GM21367 (cell line): ENCODE measurements at regions not wholly inside any gene's neighbourhood (a gene's known extent, or its start where the extent isn't known, plus 50 kb on each side); places are given as distances from the start of the nearest gene placed in this dataset.
"Not testable (repeated sequence)": the region's sequence is repeated elsewhere in the genome, so short reads cannot be mapped to it uniquely, and the experiment has no call there.

Experiments used
- ATAC-seq: cut with Tn5 transposase; IDR thresholded peaks from one replicate; pipeline ENCODE4 v1.9.1; 2021; ENCODE audit not compliant: unreplicated experiment

DNA sequence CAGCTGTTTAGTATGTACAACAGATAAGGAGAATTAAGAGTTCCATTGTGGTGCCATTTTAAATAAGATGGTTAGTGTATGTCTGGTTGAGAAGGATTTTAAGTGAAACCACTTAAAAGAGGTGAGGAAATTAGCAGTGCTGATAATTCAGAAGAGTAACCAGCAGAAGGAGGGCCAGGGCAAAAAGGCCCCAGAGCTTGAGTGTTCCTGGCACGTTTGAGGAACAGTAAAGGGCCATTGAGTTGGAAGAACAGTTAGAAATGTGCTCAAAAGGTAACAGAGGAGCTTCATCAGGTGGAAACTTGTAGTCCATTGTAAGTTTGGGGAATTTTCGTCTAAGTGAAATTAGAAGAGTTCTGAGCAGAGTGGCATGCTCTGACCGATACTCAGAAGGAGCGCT lies 606.2 kb upstream of the ZFP42 start:
- no peak for ATAC-seq

DNA sequence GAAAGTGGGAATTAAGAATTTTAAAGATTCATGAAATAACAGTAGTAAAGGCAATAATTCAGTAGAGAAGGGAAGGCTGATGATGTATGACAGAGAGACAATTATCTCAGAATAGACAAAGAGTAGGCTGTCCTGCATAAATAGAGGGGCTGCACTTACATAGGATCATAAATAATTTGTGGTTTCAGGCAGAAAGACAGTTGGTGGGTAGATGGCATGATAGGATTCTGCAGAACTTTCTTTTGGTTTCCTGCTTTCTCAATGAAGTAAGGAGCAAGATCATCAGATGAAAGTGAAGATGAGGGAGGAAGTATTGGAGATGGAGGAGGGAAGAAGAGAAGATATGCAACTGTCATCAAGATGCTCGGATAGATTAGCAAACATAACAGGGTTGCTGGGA lies 604.9 kb upstream of the ZFP42 start:
- no peak for ATAC-seq

DNA sequence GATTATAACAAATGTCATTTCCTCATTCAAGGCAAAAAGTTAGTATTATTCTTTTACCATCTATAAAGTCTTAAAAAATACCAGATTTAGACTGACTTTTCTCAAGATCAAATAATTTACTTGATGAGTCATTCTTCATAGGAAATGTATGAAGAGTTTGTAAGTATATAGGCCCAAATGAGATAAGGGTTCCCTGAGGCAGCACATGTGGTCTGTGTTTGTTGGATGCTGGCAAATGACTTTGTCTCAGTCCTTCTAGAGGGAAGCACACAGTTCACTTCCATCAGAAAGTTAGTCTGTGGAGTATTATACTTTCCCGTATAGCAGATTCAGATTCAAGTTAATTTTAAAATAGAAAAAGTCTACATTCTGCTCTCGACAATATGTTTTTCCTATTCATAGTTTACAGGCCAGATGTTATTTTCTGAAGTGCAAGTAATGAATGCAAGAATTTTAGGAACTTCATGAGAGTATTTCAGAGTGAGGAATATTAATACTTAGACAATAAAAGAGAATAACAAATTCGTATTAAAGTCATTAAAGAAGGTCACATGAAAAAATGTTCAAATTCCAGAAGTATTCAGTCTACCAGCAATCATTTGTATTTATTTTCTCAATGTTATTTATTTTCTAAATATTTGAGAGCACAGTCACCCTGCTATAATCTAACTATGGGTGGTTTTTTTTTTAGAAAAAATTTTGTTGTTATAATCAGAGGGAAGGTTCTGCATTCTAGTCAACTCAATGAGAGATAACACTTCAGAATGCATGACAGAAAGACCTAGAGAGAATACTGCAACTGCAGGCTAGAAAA lies 601.8 kb upstream of the ZFP42 start:
- no peak for ATAC-seq

DNA sequence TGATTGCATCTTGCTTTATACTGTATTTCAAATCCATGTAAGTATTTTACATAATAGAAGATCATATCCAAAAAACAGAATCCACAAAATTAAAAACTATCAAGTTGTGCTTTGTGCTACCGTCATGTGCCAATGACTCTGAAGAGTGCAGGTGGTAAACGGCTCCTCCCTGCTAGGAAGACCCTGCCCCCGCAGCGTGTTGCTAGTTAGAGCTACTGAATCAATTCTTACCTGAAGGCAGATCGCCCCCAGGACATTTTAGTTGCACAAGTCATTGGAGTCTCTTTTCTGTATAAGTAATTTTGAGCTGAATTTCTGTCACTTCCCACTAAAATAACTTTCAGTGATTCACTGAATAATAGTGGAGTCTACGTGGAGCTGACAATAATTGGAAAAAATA lies 599.5 kb upstream of the ZFP42 start:
- no peak for ATAC-seq

DNA sequence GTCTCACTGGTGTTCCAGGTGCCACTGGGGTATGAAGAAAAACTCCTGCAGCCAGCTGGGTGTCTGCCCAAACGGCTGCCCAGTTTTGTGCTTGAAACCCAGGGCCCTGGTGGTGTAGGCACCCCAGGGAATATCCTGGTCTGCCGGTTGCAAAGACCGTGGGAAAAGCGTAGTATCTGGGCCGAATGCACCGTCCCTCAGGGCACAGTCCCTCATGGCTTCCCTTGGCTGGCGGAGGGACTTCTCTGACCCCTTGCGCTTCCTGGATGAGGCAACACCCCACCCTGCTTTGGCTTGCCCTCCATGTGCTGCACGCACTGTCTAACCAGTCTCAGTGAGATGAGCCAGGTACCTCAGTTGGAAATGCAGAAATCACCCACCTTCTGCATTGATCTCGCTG lies 587.1 kb upstream of the ZFP42 start:
- ATAC-seq, result not testable (repeated sequence)

DNA sequence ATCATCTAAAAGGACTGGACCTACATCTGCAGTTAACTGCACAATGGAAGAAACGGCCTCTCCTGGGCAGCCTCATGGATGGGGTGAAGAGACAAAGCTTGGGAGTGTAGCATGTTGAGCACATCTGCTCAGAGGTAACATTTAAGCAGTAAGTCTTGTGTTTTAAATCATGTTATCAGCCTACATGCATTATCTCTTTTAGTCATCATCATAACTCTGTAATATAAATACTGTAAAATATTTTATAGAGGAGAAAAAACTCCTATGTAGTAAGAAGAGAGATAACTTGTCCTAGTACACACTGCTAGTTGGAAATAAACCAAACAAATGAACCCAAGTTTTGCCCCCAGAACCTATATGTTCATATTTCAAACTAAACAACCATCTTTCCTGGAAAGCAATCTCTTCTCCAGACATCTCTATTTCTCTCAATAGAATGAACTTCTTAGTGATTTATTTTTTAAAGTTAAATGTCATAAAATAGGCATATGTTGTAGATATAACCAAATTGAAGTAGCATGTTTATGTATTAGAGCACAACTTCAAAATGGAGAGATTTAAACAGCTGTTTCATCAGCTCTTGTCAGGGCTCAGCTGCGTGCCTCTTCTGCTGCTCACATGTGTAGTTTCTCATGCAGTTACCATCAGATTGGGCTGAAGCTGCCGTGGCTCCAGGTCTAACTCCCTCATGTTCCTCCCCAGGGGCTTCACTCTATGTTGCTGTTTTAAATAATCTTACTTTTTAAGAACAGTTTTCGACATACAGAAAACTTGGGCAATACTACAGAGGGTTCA lies 581.8 kb upstream of the ZFP42 start:
- ATAC-seq, result no peak

DNA sequence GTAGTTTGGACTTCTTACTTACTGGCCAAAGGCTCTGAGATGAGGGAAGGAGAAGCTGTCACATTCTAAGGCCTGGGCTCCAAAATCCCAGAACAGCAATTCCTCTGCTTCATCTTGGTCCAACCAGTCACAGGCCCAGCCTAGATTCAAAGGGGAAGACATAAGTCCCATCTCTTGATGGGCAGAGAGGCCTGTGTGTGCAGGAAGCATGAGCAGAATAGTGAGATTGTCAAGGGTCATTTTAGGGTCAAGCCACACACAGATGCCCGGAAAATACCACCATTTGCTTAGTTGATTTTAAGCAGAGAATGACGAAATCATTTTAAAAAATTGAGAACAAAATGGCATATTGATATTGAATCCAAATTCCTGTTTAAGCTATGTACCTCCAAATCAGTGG lies 580.9 kb upstream of the ZFP42 start:
- no peak for ATAC-seq

DNA sequence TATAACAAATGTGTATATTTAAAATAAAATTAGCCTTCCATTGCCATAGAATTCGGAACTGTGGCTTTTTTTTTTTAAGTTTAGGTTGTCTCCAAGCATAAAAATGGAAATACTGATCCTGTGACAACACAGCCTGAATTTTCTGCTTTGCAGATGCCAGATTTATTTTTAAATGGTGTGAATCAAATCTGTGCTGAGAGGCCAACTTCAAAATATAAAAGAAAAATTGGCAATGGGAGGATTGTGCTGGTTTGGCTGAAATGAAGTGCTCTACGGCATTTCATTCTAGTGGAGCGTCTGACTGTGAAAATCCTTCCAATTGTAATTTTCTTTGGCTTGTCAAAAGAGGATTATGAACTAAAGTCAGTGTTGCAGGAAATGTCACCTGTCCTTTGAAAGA lies 580.3 kb upstream of the ZFP42 start:
- no peak for ATAC-seq

DNA sequence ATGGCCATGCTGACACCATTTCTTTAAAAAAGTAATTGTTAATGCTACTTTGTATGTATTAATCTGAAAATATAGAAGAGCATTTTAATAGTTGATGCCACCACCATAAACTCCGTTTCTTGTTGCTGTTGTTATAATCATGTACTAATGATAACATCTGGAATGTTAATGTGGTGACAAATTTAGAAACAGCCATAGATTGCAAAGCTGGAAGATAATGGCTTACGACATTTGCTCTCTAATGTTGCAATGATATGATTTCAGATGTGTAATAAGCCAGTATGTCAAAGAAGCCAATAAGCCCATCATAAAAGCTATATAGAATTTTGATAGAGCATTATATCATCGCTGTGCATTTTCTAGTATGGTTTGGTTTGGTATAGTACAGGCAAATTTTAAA lies 579.4 kb upstream of the ZFP42 start:
- no peak for ATAC-seq

DNA sequence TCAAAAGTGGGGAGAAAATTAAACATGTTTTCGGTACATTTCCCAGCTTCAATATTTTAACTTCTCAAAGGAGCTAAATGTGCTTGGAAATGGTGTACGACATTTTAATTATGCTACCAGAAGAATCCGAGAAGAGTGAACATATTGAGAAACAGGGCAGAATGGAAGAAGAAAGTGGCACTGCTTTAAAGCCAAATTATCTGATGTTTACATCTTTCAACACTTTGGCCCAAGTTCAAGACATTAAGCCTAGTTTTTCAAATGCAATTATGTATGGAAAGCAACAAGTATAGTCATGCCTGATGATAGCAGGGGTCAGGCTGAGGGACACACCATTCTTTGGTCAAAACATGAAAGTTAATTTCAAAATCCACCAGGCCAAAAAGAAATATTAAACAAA lies 577.9 kb upstream of the ZFP42 start:
- no peak for ATAC-seq

DNA sequence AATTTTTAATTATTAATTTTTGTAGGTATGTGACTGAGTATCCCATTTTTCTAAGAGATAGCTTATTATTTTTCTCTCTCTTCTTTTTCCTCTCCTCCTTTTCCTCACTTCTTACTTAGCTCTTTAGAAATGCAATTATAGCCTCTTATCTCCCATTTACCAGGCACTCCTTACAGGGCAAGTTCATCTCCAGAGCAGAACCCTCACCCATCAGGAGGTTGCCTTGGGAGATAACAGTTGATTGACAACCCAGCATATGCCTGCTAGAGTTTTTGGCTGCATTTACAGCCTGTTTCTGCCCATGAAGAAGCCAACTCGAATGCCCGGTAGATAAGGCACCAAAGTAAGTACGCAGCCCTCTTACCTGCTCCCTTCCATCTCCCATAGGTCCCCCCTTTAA lies 572.9 kb upstream of the ZFP42 start:
- ATAC-seq, result no peak

DNA sequence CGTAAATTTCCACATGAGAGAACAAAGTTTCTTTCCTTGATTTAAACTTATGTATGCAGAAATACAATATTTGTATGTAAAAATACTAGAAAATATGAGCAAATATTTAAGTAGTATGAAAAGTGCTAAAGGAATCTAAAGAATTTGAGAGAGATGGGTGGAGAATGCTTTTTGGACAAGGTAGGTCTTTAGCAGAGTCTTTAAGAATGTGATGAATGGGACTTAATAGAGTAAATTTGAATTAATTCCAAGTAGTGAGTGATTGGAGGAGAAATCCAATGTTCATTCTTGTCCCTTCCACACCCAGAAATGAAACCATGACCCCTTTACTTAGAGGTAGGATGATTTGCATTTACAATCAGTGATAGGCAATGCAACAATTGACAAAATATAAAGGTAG lies 570.9 kb upstream of the ZFP42 start:
- no peak for ATAC-seq

DNA sequence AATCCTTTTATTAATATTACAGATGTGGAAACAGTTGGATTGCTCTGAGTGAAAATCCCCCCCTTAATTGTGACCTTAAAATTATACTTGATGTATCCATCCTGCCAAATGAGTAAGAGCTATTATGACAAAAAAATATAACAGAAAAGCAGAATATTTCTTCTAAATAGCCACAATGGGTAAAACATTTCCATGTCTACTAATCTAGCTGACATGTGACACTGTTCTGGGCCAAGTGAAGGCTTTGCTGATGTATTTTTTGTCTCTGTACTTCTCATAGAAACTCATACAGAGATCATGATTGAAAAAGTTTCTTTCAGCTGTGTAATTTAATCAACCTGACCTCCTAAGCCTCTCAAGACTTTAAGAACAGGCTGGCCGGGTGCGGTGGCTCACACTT lies 569.1 kb upstream of the ZFP42 start:
- ATAC-seq, result no peak

DNA sequence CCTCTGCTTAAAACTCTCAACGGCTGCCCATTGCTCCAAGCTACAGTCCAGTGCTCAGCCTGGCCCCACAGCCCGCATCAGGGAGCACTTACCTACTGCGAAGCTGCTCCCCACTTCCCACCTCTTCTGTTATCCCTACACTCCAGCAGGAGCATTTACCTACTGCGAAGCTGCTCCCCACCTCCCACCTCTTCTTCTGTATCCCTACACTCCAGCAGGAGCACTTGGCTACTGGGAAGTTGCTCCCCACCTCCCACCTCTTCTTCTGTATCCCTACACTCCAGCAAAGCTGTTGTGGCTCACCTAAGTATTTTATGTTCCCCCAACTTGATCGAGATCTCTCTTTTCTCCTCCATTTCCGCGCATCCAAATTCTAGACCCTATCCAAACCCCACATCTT lies 563.3 kb upstream of the ZFP42 start:
- no peak for ATAC-seq

DNA sequence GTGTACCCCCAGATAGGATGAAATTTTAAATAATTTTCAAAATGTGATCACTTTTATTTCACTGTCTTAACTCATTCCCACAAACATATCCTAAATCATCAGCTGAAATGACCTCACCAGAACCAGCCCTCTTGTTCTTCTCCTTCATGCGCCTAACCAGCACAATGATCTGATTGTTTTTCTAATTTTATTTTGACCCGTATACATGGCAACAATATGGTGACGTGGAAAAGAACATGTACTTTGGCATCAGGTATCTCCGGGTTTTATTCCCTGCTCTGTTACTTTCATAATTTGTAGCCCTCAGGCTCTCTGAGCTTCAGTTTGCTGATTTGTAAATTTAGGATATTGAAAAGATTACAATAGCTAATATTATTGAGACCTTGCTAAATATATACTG lies 562.4 kb upstream of the ZFP42 start:
- no peak for ATAC-seq

DNA sequence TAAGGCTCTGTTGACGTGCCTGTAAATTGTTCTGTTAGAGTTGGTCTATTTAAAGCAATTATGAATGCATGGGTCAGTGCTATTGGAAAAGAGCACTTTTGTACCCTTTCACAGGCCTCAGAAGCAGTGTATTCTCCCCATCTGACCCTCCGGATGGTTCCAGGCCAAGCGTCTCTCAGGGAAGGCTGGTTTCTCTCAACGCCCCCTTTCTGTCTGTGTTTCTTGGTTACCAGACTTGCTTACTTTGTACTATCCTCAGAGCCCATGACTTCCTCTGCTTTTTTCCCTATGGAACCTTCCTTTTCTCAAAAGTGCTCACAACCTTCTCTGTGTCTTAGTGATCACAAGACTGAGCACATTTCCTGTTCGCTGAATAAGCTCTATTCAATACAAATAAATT lies 559.3 kb upstream of the ZFP42 start:
- no peak for ATAC-seq

DNA sequence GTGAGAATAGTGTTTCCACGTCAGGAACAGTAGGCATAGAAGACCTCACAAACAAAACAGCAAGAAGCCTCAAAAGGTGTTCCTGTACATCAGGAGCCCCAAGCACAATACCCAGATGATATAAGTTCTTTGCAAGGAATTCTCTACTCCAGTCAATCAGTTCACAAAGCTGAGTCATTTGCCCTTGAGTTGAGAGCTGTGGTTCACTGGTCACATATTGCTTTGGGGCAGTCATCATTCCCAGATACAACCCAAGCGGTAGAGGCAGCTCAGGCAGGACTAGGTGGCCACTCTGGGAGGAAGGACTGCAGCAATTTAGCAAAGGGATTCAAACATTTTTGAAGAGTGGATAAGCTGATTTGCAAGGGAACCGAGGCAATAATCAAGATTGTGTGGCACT lies 551.5 kb upstream of the ZFP42 start:
- no peak for ATAC-seq

DNA sequence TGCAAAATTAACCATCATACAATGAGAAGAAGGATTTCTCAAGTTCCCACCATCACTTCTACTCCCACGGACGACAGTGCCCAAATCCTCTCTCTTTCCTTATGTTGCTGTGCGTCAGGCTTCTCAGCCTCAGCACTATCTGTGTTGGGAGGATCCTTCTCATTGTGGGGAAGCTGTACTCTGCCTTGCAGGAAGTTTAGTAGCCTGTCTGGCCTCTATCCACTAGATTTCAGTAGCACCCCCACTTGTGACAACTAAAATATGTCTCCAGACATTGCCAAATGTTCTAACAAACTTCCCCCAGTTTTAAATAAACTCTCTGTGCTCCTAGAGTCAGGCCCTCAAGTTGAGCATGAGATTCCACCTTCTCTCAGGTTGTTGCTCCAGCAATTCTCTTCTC lies 545.9 kb upstream of the ZFP42 start:
- no peak for ATAC-seq

DNA sequence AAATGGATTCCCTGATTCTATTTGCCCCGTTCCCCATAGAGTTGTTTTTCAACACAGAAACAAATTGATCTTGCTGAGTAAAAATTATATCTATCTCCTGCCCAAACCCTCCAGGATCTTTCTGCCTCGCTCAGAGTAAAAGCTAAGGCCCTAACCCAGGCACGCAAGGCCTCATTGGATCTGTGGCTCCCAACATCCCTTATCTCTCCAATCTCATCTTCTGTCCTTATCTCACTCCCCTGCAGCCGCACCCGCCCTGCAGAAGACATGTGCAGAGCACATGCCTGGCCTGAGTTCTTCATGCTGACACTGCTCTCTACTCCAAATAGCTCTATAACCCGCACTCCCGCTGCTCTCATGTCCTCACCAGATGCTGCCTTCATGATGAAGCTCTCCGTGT lies 543.8 kb upstream of the ZFP42 start:
- no peak for ATAC-seq

DNA sequence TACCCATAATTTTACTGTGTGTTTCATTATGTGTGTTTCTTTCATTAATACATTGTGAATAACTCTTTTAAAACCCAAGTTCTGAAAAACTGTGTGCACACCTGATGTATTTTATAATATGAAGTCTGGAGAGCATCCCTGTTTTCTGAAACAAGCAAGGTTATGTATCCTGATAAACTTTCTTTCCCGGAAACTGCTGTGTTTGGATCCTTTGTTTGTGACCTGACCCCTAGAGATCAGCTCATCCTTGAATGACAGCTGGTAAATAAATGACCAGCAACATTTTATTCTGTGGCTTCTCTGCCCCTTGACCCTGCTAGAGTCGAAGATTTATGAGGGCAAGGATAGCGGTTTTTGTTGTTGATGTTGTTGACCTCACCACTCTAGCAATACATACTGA lies 535.6 kb upstream of the ZFP42 start:
- no peak for ATAC-seq

DNA sequence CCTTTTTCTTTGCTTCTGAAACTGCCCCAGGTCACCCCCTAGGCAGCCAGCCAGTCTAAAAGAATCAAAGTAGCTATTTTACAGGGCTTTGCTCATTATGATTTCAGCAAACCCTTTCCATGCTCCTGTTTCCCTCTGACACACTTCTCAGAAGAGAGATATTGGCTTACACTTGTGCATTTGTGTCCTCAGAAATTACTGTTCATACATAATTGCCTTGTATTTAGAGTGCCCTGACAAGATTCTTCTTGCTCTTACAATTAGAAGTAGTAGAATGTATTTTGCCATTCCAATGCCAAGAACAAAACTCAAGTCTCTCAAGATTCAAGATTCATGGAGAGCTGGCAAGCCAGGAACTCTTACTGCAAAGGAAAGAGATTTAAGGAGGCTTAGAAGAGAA lies 531.0 kb upstream of the ZFP42 start:
- ATAC-seq, result no peak

DNA sequence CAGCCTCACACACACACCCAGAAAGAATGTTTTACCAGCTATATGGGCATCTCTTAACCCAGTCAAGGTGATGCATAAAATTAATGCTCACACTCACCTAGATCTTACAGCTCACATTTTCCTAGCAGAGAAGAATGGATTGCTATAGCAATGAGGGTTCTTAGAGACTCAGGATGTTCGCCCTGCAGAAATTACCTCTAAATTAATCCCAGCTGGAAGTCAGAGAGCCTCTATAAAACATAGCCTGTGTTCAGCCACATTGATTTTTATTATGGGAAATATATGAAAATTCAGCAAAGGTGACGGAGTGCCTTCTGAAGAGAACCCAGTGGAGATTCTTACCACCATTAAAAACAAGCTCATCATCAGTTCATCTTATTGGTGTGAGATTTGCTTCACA lies 528.3 kb upstream of the ZFP42 start:
- no peak for ATAC-seq

DNA sequence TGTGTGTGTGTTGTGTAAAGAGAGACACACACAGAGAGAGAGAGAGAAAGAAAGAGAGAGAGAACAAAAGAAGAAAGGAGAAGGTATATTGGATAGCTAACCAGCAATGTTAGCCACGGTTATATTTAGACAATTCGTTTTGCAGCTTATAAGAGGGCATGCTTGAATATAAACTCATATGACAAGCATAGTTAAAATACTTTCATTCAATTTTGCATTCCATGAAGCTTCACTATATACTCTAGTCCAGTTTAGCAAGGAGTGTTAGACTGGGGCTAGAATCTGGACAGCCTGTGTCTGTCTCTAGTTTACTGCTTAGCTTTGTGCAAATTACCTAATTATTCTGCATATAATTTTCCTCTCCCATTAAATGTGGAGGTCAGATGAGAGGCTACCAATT lies 525.9 kb upstream of the ZFP42 start:
- ATAC-seq, result no peak
